Panc1 (cell line): ENCODE measurements at regions not wholly inside any gene's neighbourhood (a gene's known extent, or its start where the extent isn't known, plus 50 kb on each side); places are given as distances from the start of the nearest gene placed in this dataset.

Experiments used
- ATAC-seq: fragments of 200-7000 bp; cut with Tn5 transposase; 2 replicates; pipeline ENCODE4 v1.9.1; 2020; ENCODE audit warnings: mild to moderate bottlenecking, moderate library complexity
- BruUV-seq: library from RNA; stranded (reverse); fragments of 400-500 nt; replicated peaks from 2 replicates; lab custom pipeline; 2021; lab: Mats Ljungman, UMichigan
- CTCF ChIA-PET: fragments of 300-600 bp; sonication (Branson Sonifier 250); formaldehyde crosslinking; loops from one replicate; lab custom pipeline; 2022; ENCODE audit warnings: antibody characterized with exemption; lab: Charles Lee
- POLR2A ChIA-PET: fragments of 300-600 bp; sonication (Branson Sonifier 250); formaldehyde crosslinking; loops from one replicate; lab custom pipeline; 2022; ENCODE audit warnings: antibody characterized with exemption; lab: Charles Lee
- DNase-seq: peaks from one replicate; pipeline ENCODE4 v3.0.0-alpha.2; 2010; ENCODE audit warnings: low read depth, low spot score
- H3K27ac ChIP-seq: 2 replicates; pipeline ENCODE4 v1.5.1; 2011; ENCODE audit warnings: mild to moderate bottlenecking, low read length, inconsistent platforms
- H3K27me3 ChIP-seq: fragments of 200-500 bp; sonication (Bioruptor generic); 2 replicates; pipeline ENCODE4 v1.6.0; 2014; ENCODE audit warnings: low read length, inconsistent platforms; ENCODE audit not compliant: control insufficient read depth, insufficient read depth
- H3K36me3 ChIP-seq: fragments of 200-500 bp; sonication (Bioruptor generic); 2 replicates; pipeline ENCODE4 v1.5.1; 2014; ENCODE audit warnings: inconsistent platforms, mild to moderate bottlenecking, low read length, moderate library complexity; ENCODE audit not compliant: control insufficient read depth, insufficient read depth
- H3K4me1 ChIP-seq: 2 replicates; pipeline ENCODE4 v1.5.1; 2011; ENCODE audit warnings: inconsistent platforms, mild to moderate bottlenecking, low read length, moderate library complexity; ENCODE audit not compliant: control insufficient read depth, insufficient read depth
- H3K4me3 ChIP-seq, 2 experiments: 2 replicates each; pipeline ENCODE4 v1.5.1; 2011 to 2012; ENCODE audit warnings: low read depth in 2 of 2, low read length in 2 of 2, mild to moderate bottlenecking in 2 of 2, inconsistent platforms in 1 of 2, moderate library complexity in 1 of 2
- H3K9me3 ChIP-seq: fragments of 200-500 bp; sonication (Bioruptor generic); 2 replicates; pipeline ENCODE4 v1.5.1; 2014; ENCODE audit warnings: low read depth, mild to moderate bottlenecking, inconsistent platforms, low read length, moderate library complexity; ENCODE audit not compliant: control insufficient read depth, insufficient read depth
- CTCF ChIP-seq: fragments of 450-650 bp; IDR thresholded peaks from 2 replicates; pipeline ENCODE4 v1.5.1; 2017; ENCODE audit warnings: mild to moderate bottlenecking
- POLR2AphosphoS5 ChIP-seq: IDR thresholded peaks from 2 replicates; pipeline ENCODE4 v1.6.1; 2012; ENCODE audit warnings: mild to moderate bottlenecking, low read depth, low read length, moderate library complexity
- REST ChIP-seq, 2 experiments: IDR thresholded peaks; 2 replicates each; pipeline ENCODE4 v1.6.1; 2011 to 2012; ENCODE audit warnings: low read depth in 2 of 2, control low read depth in 1 of 2, low read length in 1 of 2, mild to moderate bottlenecking in 1 of 2, moderate library complexity in 1 of 2; ENCODE audit not compliant: insufficient read depth in 1 of 2
- SIN3A ChIP-seq: IDR thresholded peaks from 2 replicates; pipeline ENCODE4 v1.6.1; 2012; ENCODE audit warnings: low read depth, mild to moderate bottlenecking, low read length, moderate library complexity, borderline replicate concordance; ENCODE audit not compliant: insufficient read depth
- TCF7L2 ChIP-seq: IDR thresholded peaks from 2 replicates; pipeline ENCODE4 v1.6.1; 2011; ENCODE audit warnings: mild to moderate bottlenecking, low read depth, low read length, inconsistent platforms
- in situ Hi-C: cut with HindIII; loops from 2 replicates; pipeline ENCODE4 v1.10.0; 2016; ENCODE audit warnings: low sequenced_read_pairs, low pct_unique_long_range_greater_than_20kb
- intact Hi-C: fragments of 100-400 bp; cut with micrococcal nuclease; formaldehyde crosslinking; loops from one replicate; pipeline ENCODE4 v1.10.0; 2022; ENCODE audit not compliant: unreplicated experiment

GRCh38 chr7:155216475-155217272, 81.0 kb upstream of the INSIG1 start:
- Histone ChIP-seq H3K27ac (no peak overlapping the region), H3K4me1 (peaks cover 15% of the 10 kb centered on the region), H3K9me3 (no peaks in the 10 kb centered on the region), H3K27me3 (no peaks in the 10 kb centered on the region; the same call in 1 of the 2 replicates), H3K36me3 (no peaks in the 10 kb centered on the region), H3K4me3 (no peak overlapping the region)
- TF ChIP-seq TCF7L2: no peak
- TF ChIP-seq REST (IDR thresholded peaks at IDR 0.05; ENCODE audit: insufficient read depth in 1 of 2, low read depth in 2 of 2, low read length in 1 of 2): no peak
- TF ChIP-seq POLR2AphosphoS5: no peak
- TF ChIP-seq CTCF: no peak; the same call in 1 of the 2 replicates
- TF ChIP-seq SIN3A: no peak
- in situ Hi-C loops: no loop called here
- intact Hi-C loops: no loop called here
- ATAC-seq (peak; percentile 53; the same call in 1 of the 2 replicates), DNase-seq (no peak)
- POLR2A ChIA-PET: no interaction called here
- BruUV-seq: no TSS peak
- CTCF ChIA-PET: no interaction called here

- no peaks in the 10 kb centered on the region; the same call in 1 of the 2 replicates for H3K27me3 ChIP-seq
- TF ChIP-seq CTCF: no peak
- no peak for TF ChIP-seq SIN3A
- no peak for TF ChIP-seq POLR2AphosphoS5
- no peak for TF ChIP-seq TCF7L2
- TF ChIP-seq REST (IDR thresholded peaks at IDR 0.05; ENCODE audit: insufficient read depth in 1 of 2, low read depth in 2 of 2, low read length in 1 of 2): no peak
- H3K4me3 ChIP-seq: no peak overlapping the region
- no peaks in the 10 kb centered on the region for H3K36me3 ChIP-seq
- H3K9me3 ChIP-seq: no peaks in the 10 kb centered on the region
- ATAC-seq (no peak), DNase-seq (no peak)
- in situ Hi-C loops (no loop called here), intact Hi-C loops (no loop called here)
- peaks cover 15% of the 10 kb centered on the region for H3K4me1 ChIP-seq
- ChIA-PET POLR2A (no interaction called here), CTCF (interaction anchor here (0.6 kb wide), 1 partner anchor 265 kb away, joined by 6 read pairs; no protein-coding TSS in a partner anchor)
- H3K27ac ChIP-seq: no peak overlapping the region
- BruUV-seq: no TSS peak
These were observed 80.0 kb upstream of the INSIG1 start for GRCh38 chr7:155217634-155218033.
